ENCODE measurements at regions not wholly inside any gene's neighbourhood (a gene's known extent, or its start where the extent isn't known, plus 50 kb on each side); places are given as distances from the start of the nearest gene placed in this dataset.

- TF ChIP-seq EZH2 (IDR thresholded peaks at IDR 0.05; ENCODE audit: insufficient read depth, poor library complexity, severe bottlenecking) (no peak), EZH2phosphoT487 (IDR thresholded peaks at IDR 0.05; ENCODE audit: insufficient read depth, low read depth) (no peak)
Measured at GRCh38 chr2:215879331-215879730, 134.0 kb downstream of the MREG start.
